GM23338 (cell line): ENCODE measurements at regions not wholly inside any gene's neighbourhood (a gene's known extent, or its start where the extent isn't known, plus 50 kb on each side); places are given as distances from the start of the nearest gene placed in this dataset.

Experiments
- CREB1 ChIP-seq: fragments of 250-450 bp; sonication (Bioruptor Pico); IDR thresholded peaks from 2 replicates; pipeline ENCODE4 v1.5.0; 2020; ENCODE audit warnings: low read depth, mild to moderate bottlenecking, moderate library complexity
- CTCF ChIP-seq, 2 experiments: fragments of 200-600 bp in 1 of 2; sonication (generic) in 1 of 2; conservative IDR thresholded peaks; 2 replicates each; pipeline versions ENCODE4 v1.5.1 to v1.6.1; 2016 to 2017; ENCODE audit warnings: antibody characterized with exemption in 2 of 2, low read depth in 2 of 2, mild to moderate bottlenecking in 2 of 2, moderate library complexity in 1 of 2
- EZH2 ChIP-seq: fragments of 200-600 bp; sonication (generic); IDR thresholded peaks from one replicate; pipeline ENCODE4 v1.8.0; 2017; ENCODE audit warnings: antibody characterized with exemption, mild to moderate bottlenecking, low read depth; ENCODE audit not compliant: unreplicated experiment
- EZH2phosphoT487 ChIP-seq: fragments of 200-600 bp; sonication (generic); IDR thresholded peaks from one replicate; pipeline ENCODE4 v1.8.1; 2018; ENCODE audit warnings: antibody characterized with exemption; ENCODE audit not compliant: unreplicated experiment
- NANOG ChIP-seq: IDR thresholded peaks from 2 replicates; pipeline ENCODE4 v1.6.1; 2016; ENCODE audit warnings: antibody characterized with exemption, borderline replicate concordance
- POLR2AphosphoS5 ChIP-seq: IDR thresholded peaks from 2 replicates; pipeline ENCODE4 v1.6.1; 2016; ENCODE audit warnings: antibody characterized with exemption, low read depth
- REST ChIP-seq: IDR thresholded peaks from one replicate; pipeline ENCODE4 v1.6.1; 2018; ENCODE audit warnings: antibody characterized with exemption; ENCODE audit not compliant: unreplicated experiment
- STAT1 ChIP-seq: IDR thresholded peaks from one replicate; pipeline ENCODE4 v1.6.1; 2016; ENCODE audit warnings: antibody characterized with exemption; ENCODE audit not compliant: unreplicated experiment

GRCh38 chr9:7534211-7534935 lies 265.2 kb downstream of the DMAC1 start:
- TF ChIP-seq CTCF (conservative IDR thresholded peaks at IDR 0.05; ENCODE audit: low read depth in 2 of 2) (no peak), REST (no peak), POLR2AphosphoS5 (no peak), EZH2 (no peak), EZH2phosphoT487 (no peak), NANOG (no peak), CREB1 (CRISPR knock-in tag) (no peak), STAT1 (no peak)
